Liver (tissue), 8 donors: ENCODE measurements at regions not wholly inside any gene's neighbourhood (a gene's known extent, or its start where the extent isn't known, plus 50 kb on each side); places are given as distances from the start of the nearest gene placed in this dataset.

Source experiments
- DNase-seq: peaks from one replicate; pipeline ENCODE4 v3.0.0-alpha.2; 2017; ENCODE audit warnings: low spot score
- H3K27ac ChIP-seq, 2 donors: one replicate each; pipeline ENCODE4 v1.7.0; 2013; ENCODE audit warnings: inconsistent platforms in 2 of 2, low read length in 2 of 2, control low read depth in 1 of 2, low read depth in 1 of 2, mild to moderate bottlenecking in 1 of 2
- H3K27me3 ChIP-seq, 4 donors: one replicate each; pipeline versions ENCODE4 v1.6.1 to v1.7.0; 2013; ENCODE audit warnings: low read length in 3 of 4, inconsistent platforms in 1 of 4, mild to moderate bottlenecking in 1 of 4, moderate library complexity in 1 of 4; ENCODE audit not compliant: control insufficient read depth in 4 of 4, insufficient read depth in 4 of 4
- H3K36me3 ChIP-seq, 4 donors: one replicate each; pipeline versions ENCODE4 v1.6.1 to v1.7.0; 2013; ENCODE audit warnings: low read length in 3 of 4, mild to moderate bottlenecking in 3 of 4, low read depth in 1 of 4, moderate library complexity in 1 of 4; ENCODE audit not compliant: control insufficient read depth in 4 of 4, insufficient read depth in 3 of 4
- H3K4me1 ChIP-seq, 4 donors: one replicate each; pipeline versions ENCODE4 v1.6.1 to v1.7.0; 2013; ENCODE audit warnings: low read length in 3 of 4, mild to moderate bottlenecking in 3 of 4, moderate library complexity in 1 of 4; ENCODE audit not compliant: control insufficient read depth in 4 of 4, insufficient read depth in 4 of 4
- H3K4me3 ChIP-seq, 3 donors: one replicate each; pipeline versions ENCODE4 v1.6.1 to v1.7.0; 2013; ENCODE audit warnings: low read length in 3 of 3, control low read depth in 1 of 3, low read depth in 1 of 3, mild to moderate bottlenecking in 1 of 3
- H3K9ac ChIP-seq, 2 donors: one replicate each; pipeline ENCODE4 v1.7.0; 2013; ENCODE audit warnings: low read length in 2 of 2, mild to moderate bottlenecking in 2 of 2, moderate library complexity in 2 of 2, control low read depth in 1 of 2, low read depth in 1 of 2
- H3K9me3 ChIP-seq, 4 donors: one replicate each; pipeline versions ENCODE4 v1.6.1 to v1.7.0; 2013; ENCODE audit warnings: low read length in 3 of 4; ENCODE audit not compliant: control insufficient read depth in 4 of 4
- CTCF ChIP-seq: fragments of 150-350 bp; IDR thresholded peaks from 2 replicates; pipeline ENCODE4 v1.5.1; 2017; ENCODE audit warnings: improper control_type of control experiment, low read depth, low read length; ENCODE audit not compliant: missing input control
- EGR1 ChIP-seq, 2 donors: IDR thresholded peaks; 2 replicates each; pipeline ENCODE4 v1.6.1; 2016 to 2018; ENCODE audit warnings: antibody characterized with exemption in 2 of 2, low read depth in 2 of 2
- FOXA1 ChIP-seq: IDR thresholded peaks from 2 replicates; pipeline ENCODE4 v1.6.1; 2016; ENCODE audit warnings: antibody characterized with exemption
- FOXA2 ChIP-seq: IDR thresholded peaks from 2 replicates; pipeline ENCODE4 v1.6.1; 2016; ENCODE audit warnings: antibody characterized with exemption
- GABPA ChIP-seq, 2 donors: IDR thresholded peaks in 1 of 2; conservative IDR thresholded peaks in 1 of 2; 2 replicates each; pipeline ENCODE4 v1.6.1; 2016; ENCODE audit warnings: antibody characterized with exemption in 2 of 2, mild to moderate bottlenecking in 1 of 2, moderate library complexity in 1 of 2
- HNF4A ChIP-seq, 2 donors: conservative IDR thresholded peaks; 2 replicates each; pipeline ENCODE4 v1.6.1; 2016; ENCODE audit warnings: antibody characterized with exemption in 2 of 2, mild to moderate bottlenecking in 2 of 2
- HNF4G ChIP-seq: IDR thresholded peaks from 2 replicates; pipeline ENCODE4 v1.6.1; 2016; ENCODE audit warnings: antibody characterized with exemption
- JUND ChIP-seq, 2 donors: IDR thresholded peaks; 2 replicates each; pipeline ENCODE4 v1.6.1; 2016; ENCODE audit warnings: antibody characterized with exemption in 2 of 2
- NR2F2 ChIP-seq: IDR thresholded peaks from 2 replicates; pipeline ENCODE4 v1.6.1; 2016; ENCODE audit warnings: antibody characterized with exemption
- RAD21 ChIP-seq, 2 donors: IDR thresholded peaks; 2 replicates each; pipeline ENCODE4 v1.6.1; 2016; ENCODE audit warnings: antibody characterized with exemption in 2 of 2, mild to moderate bottlenecking in 2 of 2
- RXRA ChIP-seq, 2 donors: IDR thresholded peaks; 2 replicates each; pipeline ENCODE4 v1.6.1; 2017 to 2018; ENCODE audit warnings: antibody characterized with exemption in 2 of 2, mild to moderate bottlenecking in 1 of 2
- SP1 ChIP-seq: IDR thresholded peaks from 2 replicates; pipeline ENCODE4 v1.6.1; 2018; ENCODE audit warnings: antibody characterized with exemption, mild to moderate bottlenecking
- TAF1 ChIP-seq: conservative IDR thresholded peaks from 2 replicates; pipeline ENCODE4 v1.6.1; 2016; ENCODE audit warnings: antibody characterized with exemption, mild to moderate bottlenecking
- YY1 ChIP-seq: IDR thresholded peaks from 2 replicates; pipeline ENCODE4 v1.6.1; 2016; ENCODE audit warnings: antibody characterized with exemption, mild to moderate bottlenecking
- WGBS: extraction: QIAGEN DNeasy Blood & Tissue Kit; methylation state at CpG from one replicate; pipeline ENCODE4 v1.1.7; 2013; 5-methylcytosine and 5-hydroxymethylcytosine counted together
- TF ChIP-seq, protein P1 (sequence below): IDR thresholded peaks from 2 replicates; pipeline ENCODE4 v1.6.1; 2016; ENCODE audit warnings: antibody characterized with exemption
- TF ChIP-seq, protein P2 (sequence below): IDR thresholded peaks from 2 replicates; pipeline ENCODE4 v1.6.1; 2016; ENCODE audit warnings: antibody characterized with exemption, mild to moderate bottlenecking
- TF ChIP-seq, protein P3 (sequence below): IDR thresholded peaks from 2 replicates; pipeline ENCODE4 v1.6.1; 2016; ENCODE audit warnings: antibody characterized with exemption
- TF ChIP-seq, protein P4 (sequence below): IDR thresholded peaks from 2 replicates; pipeline ENCODE4 v1.6.1; 2016; ENCODE audit warnings: antibody characterized with exemption
- donor health status: healthy.
- donor health status: healthy.
- donor health status: healthy.
- donor health status: healthy.
- donor health status: healthy.

GRCh38 chr12:92615703-92616102 is 87.1 kb upstream of the PLEKHG7 start:
- Histone ChIP-seq H3K4me3 (no peak overlapping the region), H3K27me3 (no peaks in the 10 kb centered on the region), H3K4me1 (no peaks in the 10 kb centered on the region), H3K9me3 (no peaks in the 10 kb centered on the region), H3K9ac (no peak overlapping the region), H3K27ac (no peak overlapping the region), H3K36me3 (no peaks in the 10 kb centered on the region)
- TF ChIP-seq, protein P1, sequence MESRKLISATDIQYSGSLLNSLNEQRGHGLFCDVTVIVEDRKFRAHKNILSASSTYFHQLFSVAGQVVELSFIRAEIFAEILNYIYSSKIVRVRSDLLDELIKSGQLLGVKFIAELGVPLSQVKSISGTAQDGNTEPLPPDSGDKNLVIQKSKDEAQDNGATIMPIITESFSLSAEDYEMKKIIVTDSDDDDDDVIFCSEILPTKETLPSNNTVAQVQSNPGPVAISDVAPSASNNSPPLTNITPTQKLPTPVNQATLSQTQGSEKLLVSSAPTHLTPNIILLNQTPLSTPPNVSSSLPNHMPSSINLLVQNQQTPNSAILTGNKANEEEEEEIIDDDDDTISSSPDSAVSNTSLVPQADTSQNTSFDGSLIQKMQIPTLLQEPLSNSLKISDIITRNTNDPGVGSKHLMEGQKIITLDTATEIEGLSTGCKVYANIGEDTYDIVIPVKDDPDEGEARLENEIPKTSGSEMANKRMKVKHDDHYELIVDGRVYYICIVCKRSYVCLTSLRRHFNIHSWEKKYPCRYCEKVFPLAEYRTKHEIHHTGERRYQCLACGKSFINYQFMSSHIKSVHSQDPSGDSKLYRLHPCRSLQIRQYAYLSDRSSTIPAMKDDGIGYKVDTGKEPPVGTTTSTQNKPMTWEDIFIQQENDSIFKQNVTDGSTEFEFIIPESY, result no peak
- TF ChIP-seq, protein P2, sequence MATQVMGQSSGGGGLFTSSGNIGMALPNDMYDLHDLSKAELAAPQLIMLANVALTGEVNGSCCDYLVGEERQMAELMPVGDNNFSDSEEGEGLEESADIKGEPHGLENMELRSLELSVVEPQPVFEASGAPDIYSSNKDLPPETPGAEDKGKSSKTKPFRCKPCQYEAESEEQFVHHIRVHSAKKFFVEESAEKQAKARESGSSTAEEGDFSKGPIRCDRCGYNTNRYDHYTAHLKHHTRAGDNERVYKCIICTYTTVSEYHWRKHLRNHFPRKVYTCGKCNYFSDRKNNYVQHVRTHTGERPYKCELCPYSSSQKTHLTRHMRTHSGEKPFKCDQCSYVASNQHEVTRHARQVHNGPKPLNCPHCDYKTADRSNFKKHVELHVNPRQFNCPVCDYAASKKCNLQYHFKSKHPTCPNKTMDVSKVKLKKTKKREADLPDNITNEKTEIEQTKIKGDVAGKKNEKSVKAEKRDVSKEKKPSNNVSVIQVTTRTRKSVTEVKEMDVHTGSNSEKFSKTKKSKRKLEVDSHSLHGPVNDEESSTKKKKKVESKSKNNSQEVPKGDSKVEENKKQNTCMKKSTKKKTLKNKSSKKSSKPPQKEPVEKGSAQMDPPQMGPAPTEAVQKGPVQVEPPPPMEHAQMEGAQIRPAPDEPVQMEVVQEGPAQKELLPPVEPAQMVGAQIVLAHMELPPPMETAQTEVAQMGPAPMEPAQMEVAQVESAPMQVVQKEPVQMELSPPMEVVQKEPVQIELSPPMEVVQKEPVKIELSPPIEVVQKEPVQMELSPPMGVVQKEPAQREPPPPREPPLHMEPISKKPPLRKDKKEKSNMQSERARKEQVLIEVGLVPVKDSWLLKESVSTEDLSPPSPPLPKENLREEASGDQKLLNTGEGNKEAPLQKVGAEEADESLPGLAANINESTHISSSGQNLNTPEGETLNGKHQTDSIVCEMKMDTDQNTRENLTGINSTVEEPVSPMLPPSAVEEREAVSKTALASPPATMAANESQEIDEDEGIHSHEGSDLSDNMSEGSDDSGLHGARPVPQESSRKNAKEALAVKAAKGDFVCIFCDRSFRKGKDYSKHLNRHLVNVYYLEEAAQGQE, result no peak
- TF ChIP-seq RXRA (IDR thresholded peaks at IDR 0.05) (no peak), NR2F2 (no peak), FOXA1 (no peak), JUND (IDR thresholded peaks at IDR 0.05) (no peak), SP1 (no peak), HNF4G (no peak), FOXA2 (no peak), HNF4A (conservative IDR thresholded peaks at IDR 0.05) (no peak), YY1 (no peak)
- TF ChIP-seq, protein P3, sequence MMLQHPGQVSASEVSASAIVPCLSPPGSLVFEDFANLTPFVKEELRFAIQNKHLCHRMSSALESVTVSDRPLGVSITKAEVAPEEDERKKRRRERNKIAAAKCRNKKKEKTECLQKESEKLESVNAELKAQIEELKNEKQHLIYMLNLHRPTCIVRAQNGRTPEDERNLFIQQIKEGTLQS, result no peak
- WGBS, result 92% methylated on average over 2 of the region's 2 CpGs
- DNase-seq, result no peak

DNA sequence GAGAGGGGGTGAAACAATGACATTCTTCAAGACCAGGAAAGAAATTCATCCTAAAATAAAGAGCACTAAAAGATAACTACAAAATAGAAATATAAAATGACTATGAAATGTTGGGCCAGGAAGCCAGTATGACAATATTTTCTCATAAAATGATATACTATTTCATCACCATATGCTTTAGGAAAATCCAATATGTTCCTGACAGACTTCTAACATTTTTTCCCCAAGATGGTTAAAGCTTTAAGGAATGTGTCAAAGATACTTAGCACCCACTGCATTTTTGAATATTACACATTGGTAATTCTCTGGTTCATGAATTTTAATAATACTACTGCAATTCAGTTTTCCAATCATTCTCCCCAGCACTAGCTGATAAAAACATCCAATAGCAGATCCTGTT is 87.7 kb upstream of the PLEKHG7 start:
- TF ChIP-seq RXRA (IDR thresholded peaks at IDR 0.05) (no peak), GABPA (IDR thresholded peaks at IDR 0.05 in 1 of 2, conservative IDR thresholded peaks at IDR 0.05 in 1 of 2) (no peak), JUND (IDR thresholded peaks at IDR 0.05) (no peak), FOXA1 (no peak), TAF1 (no peak), RAD21 (IDR thresholded peaks at IDR 0.05) (no peak), HNF4A (conservative IDR thresholded peaks at IDR 0.05) (no peak), EGR1 (IDR thresholded peaks at IDR 0.05; ENCODE audit: low read depth in 2 of 2) (no peak), FOXA2 (no peak), CTCF (no peak), SP1 (no peak), HNF4G (no peak), NR2F2 (no peak), YY1 (no peak)
- TF ChIP-seq, protein P1, result no peak
- TF ChIP-seq, protein P2, result no peak
- TF ChIP-seq, protein P4, sequence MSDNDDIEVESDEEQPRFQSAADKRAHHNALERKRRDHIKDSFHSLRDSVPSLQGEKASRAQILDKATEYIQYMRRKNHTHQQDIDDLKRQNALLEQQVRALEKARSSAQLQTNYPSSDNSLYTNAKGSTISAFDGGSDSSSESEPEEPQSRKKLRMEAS, result no peak
- TF ChIP-seq, protein P3, result no peak
- H3K36me3 ChIP-seq, result no peaks in the 10 kb centered on the region
- no peak overlapping the region for H3K4me3 ChIP-seq
- no peak overlapping the region for H3K27ac ChIP-seq
- H3K27me3 ChIP-seq, result no peaks in the 10 kb centered on the region
- H3K9me3 ChIP-seq, result no peaks in the 10 kb centered on the region
- H3K9ac ChIP-seq, result no peak overlapping the region
- no peaks in the 10 kb centered on the region for H3K4me1 ChIP-seq
- no peak for DNase-seq
